A549 (cell line): ENCODE measurements at regions not wholly inside any gene's neighbourhood (a gene's known extent, or its start where the extent isn't known, plus 50 kb on each side); places are given as distances from the start of the nearest gene placed in this dataset.
A peak's percentile ranks its signal among the peaks of the same experiment; 100 is the strongest.

Experiments used
- ATAC-seq, 2 experiments: fragments of 200-7000 bp in 1 of 2; fragments of >200 bp in 1 of 2; cut with Nextera tagmentation in 1 of 2; cut with Tn5 transposase in 1 of 2; 3 replicates each; pipeline versions ENCODE4 v1.8.0 to v1.9.1; 2018 to 2020; ENCODE audit warnings: mild to moderate bottlenecking in 1 of 2, moderate library complexity in 1 of 2
- CTCF ChIA-PET: fragments of 300-600 bp; sonication (Branson Sonifier 250); formaldehyde crosslinking; extraction: SDS; loops from one replicate; lab custom pipeline; 2021; ENCODE audit warnings: antibody characterized with exemption, inconsistent platforms; lab: Yijun Ruan, JAX
- POLR2A ChIA-PET: fragments of 350-600 bp; formaldehyde crosslinking; extraction: SDS; loops from one replicate; lab custom pipeline; 2021; ENCODE audit warnings: antibody characterized with exemption, inconsistent platforms; lab: Yijun Ruan, JAX
- DNase-seq, 2 experiments: peaks; one replicate each; pipeline versions ENCODE4 v3.0.0 to v3.0.0-alpha.2; 2011 to 2016; ENCODE audit warnings: low read depth in 1 of 2, low spot score in 1 of 2
- FAIRE-seq: peaks from 2 replicates; lab custom pipeline; 2011; peaks lifted over from hg19 to GRCh38; lab: Jason Lieb, UNC
- H3K27ac ChIP-seq, 2 experiments: fragments of >200 bp; sonication (Bioruptor Twin); formaldehyde crosslinking; 3 replicates each; pipeline ENCODE4 v1.5.1; 2016 to 2017
- H3K4me1 ChIP-seq: fragments of >200 bp; sonication (Bioruptor Twin); formaldehyde crosslinking; 3 replicates; pipeline ENCODE4 v1.6.1; 2016
- H3K4me2 ChIP-seq: fragments of >200 bp; sonication (Bioruptor Twin); formaldehyde crosslinking; 3 replicates; pipeline ENCODE4 v1.6.1; 2016
- H3K4me3 ChIP-seq: fragments of >200 bp; sonication (Bioruptor Twin); formaldehyde crosslinking; 3 replicates; pipeline ENCODE4 v1.5.1; 2016
- H3K9me3 ChIP-seq: fragments of >200 bp; sonication (Bioruptor Twin); formaldehyde crosslinking; 3 replicates; pipeline ENCODE4 v1.6.1; 2016
- CBX2 ChIP-seq: fragments of 200-600 bp; sonication (generic); IDR thresholded peaks from 2 replicates; pipeline ENCODE4 v1.6.1; 2016; ENCODE audit warnings: low read depth, mild to moderate bottlenecking, borderline replicate concordance
- CEBPB ChIP-seq, 2 experiments: fragments of >200 bp in 1 of 2; sonication (Bioruptor Twin) in 1 of 2; formaldehyde crosslinking in 1 of 2; IDR thresholded peaks; 2 replicates each; pipeline ENCODE4 v1.6.1; 2012 to 2016
- CHD4 ChIP-seq: fragments of 200-600 bp; sonication (generic); IDR thresholded peaks from 2 replicates; pipeline ENCODE4 v1.6.1; 2016; ENCODE audit warnings: antibody characterized with exemption, mild to moderate bottlenecking, borderline replicate concordance
- ESRRA ChIP-seq: fragments of 150-350 bp; IDR thresholded peaks from 2 replicates; pipeline ENCODE4 v1.6.1; 2014; ENCODE audit warnings: mild to moderate bottlenecking, low read length, borderline replicate concordance
- GATA3 ChIP-seq: IDR thresholded peaks from 2 replicates; pipeline ENCODE4 v1.6.1; 2012; ENCODE audit warnings: borderline replicate concordance
- HEYL ChIP-seq: fragments of 250-450 bp; sonication (Bioruptor Pico); IDR thresholded peaks from 2 replicates; pipeline ENCODE4 v1.8.0; 2021; ENCODE audit warnings: mild to moderate bottlenecking, moderate library complexity
- HOXB5 ChIP-seq: fragments of 250-450 bp; sonication (Bioruptor Pico); IDR thresholded peaks from 2 replicates; pipeline ENCODE4 v1.5.0; 2020; ENCODE audit warnings: mild to moderate bottlenecking, moderate library complexity
- JUNB ChIP-seq: fragments of >200 bp; sonication (Bioruptor Twin); formaldehyde crosslinking; IDR thresholded peaks from 2 replicates; pipeline ENCODE4 v1.6.1; 2016
- KDM5A ChIP-seq: fragments of 200-600 bp; sonication (generic); IDR thresholded peaks from 2 replicates; pipeline ENCODE4 v1.6.1; 2016; ENCODE audit warnings: antibody characterized with exemption, mild to moderate bottlenecking
- MAFK ChIP-seq: fragments of 450-650 bp; IDR thresholded peaks from 2 replicates; pipeline ENCODE4 v1.6.1; 2014; ENCODE audit not compliant: partially characterized antibody
- POLR2A ChIP-seq: IDR thresholded peaks from 2 replicates; pipeline ENCODE4 v1.6.1; 2012; ENCODE audit warnings: mild to moderate bottlenecking, low read length
- RAD21 ChIP-seq, 2 experiments: fragments of >200 bp in 1 of 2; sonication (Bioruptor Twin) in 1 of 2; formaldehyde crosslinking in 1 of 2; IDR thresholded peaks in 1 of 2; conservative IDR thresholded peaks in 1 of 2; 2 replicates in 1 of 2; 3 replicates in 1 of 2; pipeline ENCODE4 v1.6.1; 2012 to 2018; ENCODE audit warnings: inconsistent platforms in 1 of 2
- RARB ChIP-seq: fragments of 250-450 bp; sonication (Bioruptor Pico); IDR thresholded peaks from 2 replicates; pipeline ENCODE4 v1.8.0; 2021; ENCODE audit warnings: mild to moderate bottlenecking, moderate library complexity
- RFX5 ChIP-seq: fragments of 450-650 bp; IDR thresholded peaks from 2 replicates; pipeline ENCODE4 v1.7.1; 2014; ENCODE audit warnings: antibody characterized with exemption, mild to moderate bottlenecking, moderate library complexity
- RNF2 ChIP-seq: fragments of 200-600 bp; sonication (generic); IDR thresholded peaks from 2 replicates; pipeline ENCODE4 v1.6.1; 2016; ENCODE audit warnings: low read depth, mild to moderate bottlenecking, antibody characterized with exemption, moderate library complexity, borderline replicate concordance
- SREBF2 ChIP-seq: fragments of 450-650 bp; IDR thresholded peaks from 2 replicates; pipeline ENCODE4 v1.6.1; 2014; ENCODE audit warnings: mild to moderate bottlenecking, moderate library complexity
- ZC3H11A ChIP-seq: fragments of 450-650 bp; IDR thresholded peaks from 2 replicates; pipeline ENCODE4 v1.6.1; 2014; ENCODE audit warnings: antibody characterized with exemption, mild to moderate bottlenecking
- ZFP36 ChIP-seq: fragments of 450-650 bp; IDR thresholded peaks from 2 replicates; pipeline ENCODE4 v1.6.1; 2014; ENCODE audit warnings: borderline replicate concordance; ENCODE audit not compliant: partially characterized antibody
- WGBS: methylation state at CpG from one replicate; pipeline ENCODE4 v1.1.6; 2017; ENCODE audit errors: missing lambda C conversion rate; 5-methylcytosine and 5-hydroxymethylcytosine counted together
- TF ChIP-seq, protein P1 (sequence below): fragments of >200 bp; sonication (Bioruptor Twin); formaldehyde crosslinking; IDR thresholded peaks from 3 replicates; pipeline ENCODE4 v1.5.1; 2016
- TF ChIP-seq, protein P2 (sequence below): IDR thresholded peaks from 2 replicates; pipeline ENCODE4 v1.6.1; 2012
- TF ChIP-seq, protein P3 (sequence below): IDR thresholded peaks from 2 replicates; pipeline ENCODE4 v1.6.1; 2012
- TF ChIP-seq, protein P4 (sequence below): fragments of >200 bp; sonication (Bioruptor Twin); formaldehyde crosslinking; IDR thresholded peaks from 2 replicates; pipeline ENCODE4 v1.6.1; 2016

DNA sequence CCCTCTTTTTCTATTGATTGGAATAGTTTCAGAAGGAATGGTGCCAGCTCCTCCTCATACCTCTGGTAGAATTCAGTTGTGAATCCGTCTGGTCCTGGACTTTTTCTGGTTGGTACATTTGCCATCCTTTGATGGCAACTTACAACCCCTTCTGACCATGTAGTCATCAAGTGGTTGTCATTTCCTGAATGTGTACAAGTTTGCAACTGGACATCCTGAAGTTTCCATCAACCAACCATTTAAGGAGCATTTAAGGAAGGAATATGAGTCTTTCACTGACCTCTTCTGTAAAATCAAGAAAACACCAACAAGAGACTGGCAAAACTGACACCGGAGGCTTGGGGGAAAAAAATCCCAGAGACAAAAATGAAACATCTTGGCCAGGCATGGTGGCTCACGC is 97.4 kb downstream of the RIN2 start:
- 86% methylated on average over 3 of the region's 3 CpGs for WGBS
- Histone ChIP-seq H3K4me2 (no peak overlapping the region), H3K27ac (peak overlapping the region in 1 of 2 experiments; percentile 54; a peak in 3 of 6 replicates), H3K4me3 (no peak overlapping the region), H3K9me3 (no peaks in the 10 kb centered on the region), H3K4me1 (peaks cover 23% of the 10 kb centered on the region)
- ChIA-PET POLR2A (no interaction called here), CTCF (interaction anchor here (1.1 kb wide), 1 partner anchor 29 kb away, joined by 3 read pairs; no protein-coding TSS in a partner anchor)
- FAIRE-seq (no peak), DNase-seq (no peak), ATAC-seq (no peak)
- no peak for TF ChIP-seq JUNB
- TF ChIP-seq CHD4, result no peak
- TF ChIP-seq ESRRA, result no peak
- no peak for TF ChIP-seq RAD21 (conservative IDR thresholded peaks at IDR 0.05 in 1 of 2, IDR thresholded peaks at IDR 0.05 in 1 of 2)
- TF ChIP-seq CBX2, result no peak
- no peak for TF ChIP-seq POLR2A

DNA sequence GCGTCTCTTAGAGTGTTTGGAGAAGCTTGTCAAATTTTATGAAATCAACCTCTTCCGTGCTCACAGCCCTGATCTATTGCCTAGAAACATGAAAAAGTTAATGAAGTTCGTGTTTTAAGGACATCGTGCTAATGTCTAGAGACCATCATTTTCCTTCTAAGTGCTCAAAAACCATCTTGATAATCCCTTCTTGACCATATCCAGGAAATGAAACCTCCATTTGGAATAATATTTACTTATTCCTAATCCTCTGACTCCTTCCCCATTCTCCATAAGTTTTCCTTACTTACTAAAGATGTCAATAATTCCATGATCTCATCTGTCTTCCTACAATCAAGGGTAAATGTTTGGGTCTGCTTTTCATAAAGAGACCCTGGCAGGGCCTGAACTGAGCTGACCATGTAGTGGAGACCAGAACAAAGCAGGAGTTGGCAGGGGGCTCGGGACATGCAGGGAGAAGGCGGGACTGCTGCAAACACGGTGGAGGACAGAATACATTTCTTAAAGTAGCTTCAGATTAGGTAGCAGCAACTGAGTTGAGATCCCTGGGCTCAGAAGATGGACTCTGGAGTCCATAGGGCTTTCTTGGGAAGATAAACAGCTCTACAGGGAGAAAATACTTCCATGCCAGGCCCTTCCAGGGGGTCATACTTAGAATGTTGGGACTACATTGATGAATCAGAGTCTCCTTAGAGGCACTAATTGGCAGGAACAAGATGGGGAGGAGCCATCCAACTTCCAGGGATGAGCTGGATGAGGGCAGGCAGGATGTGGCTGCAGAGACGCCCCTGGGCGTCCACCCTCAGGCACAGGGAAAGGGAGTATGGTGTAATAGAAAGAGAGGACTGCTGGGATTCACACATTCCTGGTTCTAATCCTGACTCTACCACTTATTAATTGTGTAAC is 100.7 kb downstream of the RIN2 start:
- FAIRE-seq, result no peak
- POLR2A ChIA-PET, result interaction anchor here (0.6 kb wide), 1 partner anchor 22 kb away, joined by 5 read pairs; no protein-coding TSS in a partner anchor
- 0 out of 6 replicates have a peak, but pooled peaks of 1 of the 2 experiments have one; percentile 16 for ATAC-seq
- TF ChIP-seq, protein P1, sequence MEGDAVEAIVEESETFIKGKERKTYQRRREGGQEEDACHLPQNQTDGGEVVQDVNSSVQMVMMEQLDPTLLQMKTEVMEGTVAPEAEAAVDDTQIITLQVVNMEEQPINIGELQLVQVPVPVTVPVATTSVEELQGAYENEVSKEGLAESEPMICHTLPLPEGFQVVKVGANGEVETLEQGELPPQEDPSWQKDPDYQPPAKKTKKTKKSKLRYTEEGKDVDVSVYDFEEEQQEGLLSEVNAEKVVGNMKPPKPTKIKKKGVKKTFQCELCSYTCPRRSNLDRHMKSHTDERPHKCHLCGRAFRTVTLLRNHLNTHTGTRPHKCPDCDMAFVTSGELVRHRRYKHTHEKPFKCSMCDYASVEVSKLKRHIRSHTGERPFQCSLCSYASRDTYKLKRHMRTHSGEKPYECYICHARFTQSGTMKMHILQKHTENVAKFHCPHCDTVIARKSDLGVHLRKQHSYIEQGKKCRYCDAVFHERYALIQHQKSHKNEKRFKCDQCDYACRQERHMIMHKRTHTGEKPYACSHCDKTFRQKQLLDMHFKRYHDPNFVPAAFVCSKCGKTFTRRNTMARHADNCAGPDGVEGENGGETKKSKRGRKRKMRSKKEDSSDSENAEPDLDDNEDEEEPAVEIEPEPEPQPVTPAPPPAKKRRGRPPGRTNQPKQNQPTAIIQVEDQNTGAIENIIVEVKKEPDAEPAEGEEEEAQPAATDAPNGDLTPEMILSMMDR, result no peak
- TF ChIP-seq ZFP36 (no peak), HOXB5 (CRISPR knock-in tag) (no peak), RFX5 (no peak), HEYL (CRISPR knock-in tag) (no peak), RAD21 (conservative IDR thresholded peaks at IDR 0.05 in 1 of 2, IDR thresholded peaks at IDR 0.05 in 1 of 2) (no peak), KDM5A (no peak), MAFK (no peak), ZC3H11A (no peak), RARB (no peak), JUNB (no peak), RNF2 (no peak), GATA3 (no peak), CEBPB (IDR thresholded peaks at IDR 0.05) (no peak), SREBF2 (no peak)
- TF ChIP-seq, protein P2, sequence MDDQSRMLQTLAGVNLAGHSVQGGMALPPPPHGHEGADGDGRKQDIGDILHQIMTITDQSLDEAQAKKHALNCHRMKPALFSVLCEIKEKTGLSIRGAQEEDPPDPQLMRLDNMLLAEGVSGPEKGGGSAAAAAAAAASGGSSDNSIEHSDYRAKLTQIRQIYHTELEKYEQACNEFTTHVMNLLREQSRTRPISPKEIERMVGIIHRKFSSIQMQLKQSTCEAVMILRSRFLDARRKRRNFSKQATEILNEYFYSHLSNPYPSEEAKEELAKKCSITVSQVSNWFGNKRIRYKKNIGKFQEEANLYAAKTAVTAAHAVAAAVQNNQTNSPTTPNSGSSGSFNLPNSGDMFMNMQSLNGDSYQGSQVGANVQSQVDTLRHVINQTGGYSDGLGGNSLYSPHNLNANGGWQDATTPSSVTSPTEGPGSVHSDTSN, result no peak
- TF ChIP-seq, protein P3, sequence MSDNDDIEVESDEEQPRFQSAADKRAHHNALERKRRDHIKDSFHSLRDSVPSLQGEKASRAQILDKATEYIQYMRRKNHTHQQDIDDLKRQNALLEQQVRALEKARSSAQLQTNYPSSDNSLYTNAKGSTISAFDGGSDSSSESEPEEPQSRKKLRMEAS, result no peak
- TF ChIP-seq, protein P4, sequence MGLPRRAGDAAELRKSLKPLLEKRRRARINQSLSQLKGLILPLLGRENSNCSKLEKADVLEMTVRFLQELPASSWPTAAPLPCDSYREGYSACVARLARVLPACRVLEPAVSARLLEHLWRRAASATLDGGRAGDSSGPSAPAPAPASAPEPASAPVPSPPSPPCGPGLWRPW, result no peak
- 82% methylated on average over 9 of the region's 9 CpGs for WGBS
- CTCF ChIA-PET, result interaction anchor here (0.7 to 3.2 kb wide), 8 partner anchors 9 to 166 kb away, joined by 3 to 11 read pairs (median 3); no protein-coding TSS in a partner anchor
- H3K27ac ChIP-seq, result peak overlapping the region in 1 of 2 experiments; percentile 67; a peak in 4 of 6 replicates
- no peak overlapping the region for H3K4me3 ChIP-seq
- H3K9me3 ChIP-seq, result no peaks in the 10 kb centered on the region
- H3K4me1 ChIP-seq, result peaks cover 38% of the 10 kb centered on the region
- H3K4me2 ChIP-seq, result no peak overlapping the region
- DNase-seq, result no peak
